Neural cell (in vitro differentiated cells): ENCODE measurements at regions not wholly inside any gene's neighbourhood (a gene's known extent, or its start where the extent isn't known, plus 50 kb on each side); places are given as distances from the start of the nearest gene placed in this dataset.

ENCODE experiments used
- H2AFZ ChIP-seq: fragments of 200-600, 300-800 bp; sonication (generic), shearing (Covaris generic); 2 replicates; pipeline ENCODE4 v1.6.0; 2014; ENCODE audit warnings: low read depth, mild to moderate bottlenecking, antibody characterized with exemption, low read length, moderate library complexity
- H3F3A ChIP-seq: fragments of 200-600 bp; shearing (Covaris generic); 2 replicates; pipeline ENCODE4 v1.6.1; 2016; ENCODE audit warnings: mild to moderate bottlenecking, moderate library complexity, mixed read lengths, antibody characterized with exemption, low read length; ENCODE audit not compliant: insufficient read depth, poor library complexity, severe bottlenecking
- H3K27ac ChIP-seq: fragments of 200-600, 300-800 bp; sonication (generic), shearing (Covaris generic); 2 replicates; pipeline ENCODE4 v1.5.1; 2014; ENCODE audit warnings: mild to moderate bottlenecking, low read length, moderate library complexity
- H3K27me3 ChIP-seq: fragments of 300-800, 200-600 bp; sonication (generic), shearing (Covaris generic); 2 replicates; pipeline ENCODE4 v1.6.0; 2014; ENCODE audit warnings: mild to moderate bottlenecking, low read depth, low read length, moderate library complexity; ENCODE audit not compliant: insufficient read depth
- H3K36me3 ChIP-seq: fragments of 300-800, 200-600 bp; sonication (generic), shearing (Covaris generic); 2 replicates; pipeline ENCODE4 v1.5.1; 2014; ENCODE audit warnings: mild to moderate bottlenecking, antibody characterized with exemption, low read length, moderate library complexity; ENCODE audit not compliant: insufficient read depth
- H3K4me2 ChIP-seq: fragments of 300-800, 200-600 bp; sonication (generic), shearing (Covaris generic); 2 replicates; pipeline ENCODE4 v1.6.0; 2014; ENCODE audit warnings: mild to moderate bottlenecking, low read length
- H3K4me3 ChIP-seq: fragments of 300-800, 200-600 bp; sonication (generic), shearing (Covaris generic); 2 replicates; pipeline ENCODE4 v1.5.1; 2014; ENCODE audit warnings: mild to moderate bottlenecking, low read length, moderate library complexity
- H3K79me2 ChIP-seq: fragments of 200-600 bp; shearing (Covaris generic); replicated peaks from 2 replicates; pipeline ENCODE4 v1.6.0; 2014; ENCODE audit warnings: mild to moderate bottlenecking, low read length, moderate library complexity; ENCODE audit not compliant: insufficient read depth
- H3K9ac ChIP-seq: fragments of 300-800, 200-600 bp; sonication (generic), shearing (Covaris generic); 2 replicates; pipeline ENCODE4 v1.6.1; 2016; ENCODE audit warnings: mild to moderate bottlenecking, low read length, mixed read lengths
- H3K9me2 ChIP-seq: fragments of 200-600 bp; shearing (Covaris generic); 2 replicates; pipeline ENCODE4 v1.6.1; 2016; ENCODE audit warnings: mild to moderate bottlenecking, low read length, mixed read lengths; ENCODE audit not compliant: insufficient read depth
- H3K9me3 ChIP-seq: fragments of 200-600, 300-800 bp; sonication (generic), shearing (Covaris generic); 2 replicates; pipeline ENCODE4 v1.6.1; 2016; ENCODE audit warnings: mild to moderate bottlenecking, mixed run types, low read length, moderate library complexity, mixed read lengths
- H4K20me1 ChIP-seq: fragments of 200-600 bp; shearing (Covaris generic); 2 replicates; pipeline ENCODE4 v1.6.1; 2016; ENCODE audit warnings: mild to moderate bottlenecking, mixed run types; ENCODE audit not compliant: insufficient read depth
- EP300 ChIP-seq: fragments of 450-650 bp; conservative IDR thresholded peaks from 2 replicates; pipeline ENCODE4 v1.6.1; 2014; ENCODE audit warnings: antibody characterized with exemption, mild to moderate bottlenecking, moderate library complexity; ENCODE audit not compliant: poor library complexity, severe bottlenecking
- EZH2 ChIP-seq: fragments of 200-600, 300-800 bp; shearing (Covaris generic), sonication (generic); IDR thresholded peaks from 2 replicates; pipeline ENCODE4 v1.6.1; 2014; ENCODE audit warnings: antibody characterized with exemption, low read length, borderline replicate concordance, mild to moderate bottlenecking; ENCODE audit not compliant: insufficient read depth, poor library complexity, severe bottlenecking
- MXI1 ChIP-seq: fragments of 450-650 bp; conservative IDR thresholded peaks from 2 replicates; pipeline ENCODE4 v1.6.1; 2014; ENCODE audit warnings: antibody characterized with exemption, mild to moderate bottlenecking; ENCODE audit not compliant: poor library complexity, severe bottlenecking
- POLR2AphosphoS5 ChIP-seq: IDR thresholded peaks from 2 replicates; pipeline ENCODE4 v1.6.1; 2012
- RAD21 ChIP-seq: fragments of 450-650 bp; conservative IDR thresholded peaks from 2 replicates; pipeline ENCODE4 v1.6.1; 2014; ENCODE audit warnings: antibody characterized with exemption, mild to moderate bottlenecking, moderate library complexity
- SMC3 ChIP-seq: fragments of 450-650 bp; conservative IDR thresholded peaks from 2 replicates; pipeline ENCODE4 v1.6.1; 2014; ENCODE audit warnings: antibody characterized with exemption, mild to moderate bottlenecking, moderate library complexity; ENCODE audit not compliant: poor library complexity
- TAF1 ChIP-seq: IDR thresholded peaks from 2 replicates; pipeline ENCODE4 v1.6.1; 2012; ENCODE audit warnings: low read depth
- TF ChIP-seq, protein P1 (sequence below): IDR thresholded peaks from 2 replicates; pipeline ENCODE4 v1.6.1; 2012; ENCODE audit warnings: borderline replicate concordance
- TF ChIP-seq, protein P2 (sequence below): fragments of 450-650 bp; IDR thresholded peaks from 2 replicates; pipeline ENCODE4 v1.5.1; 2014; ENCODE audit warnings: antibody characterized with exemption, mild to moderate bottlenecking, moderate library complexity; ENCODE audit not compliant: poor library complexity, severe bottlenecking

DNA sequence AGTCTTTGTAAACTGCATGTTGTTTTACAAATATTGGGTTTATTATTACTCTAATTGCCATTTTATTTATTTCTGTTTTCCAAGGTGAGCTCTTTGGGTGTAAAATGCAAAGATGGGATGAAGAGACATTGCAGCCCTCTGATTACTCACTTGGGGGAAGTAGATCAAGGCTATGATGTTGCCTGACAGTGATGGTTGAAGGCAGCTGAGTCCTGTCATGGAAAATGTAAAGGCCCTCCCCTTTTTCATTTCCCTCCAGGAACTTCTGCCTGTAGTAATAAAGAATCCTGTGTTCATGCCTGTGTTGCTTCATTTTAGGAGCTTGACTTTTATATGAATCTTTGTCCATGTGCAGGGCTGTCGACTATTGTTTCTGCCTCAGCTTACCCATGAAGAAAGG lies 605.4 kb upstream of the CLINT1 start:
- Histone ChIP-seq H3K27ac (no peak overlapping the region), H4K20me1 (no peaks in the 10 kb centered on the region), H3K27me3 (no peaks in the 10 kb centered on the region), H3K4me3 (no peak overlapping the region), H3F3A (no peaks in the 10 kb centered on the region), H3K36me3 (no peaks in the 10 kb centered on the region), H3K9me3 (no peaks in the 10 kb centered on the region), H3K79me2 (no peaks in the 10 kb centered on the region), H3K4me2 (no peak overlapping the region), H3K9ac (no peak overlapping the region), H3K9me2 (no peaks in the 10 kb centered on the region), H2AFZ (no peak overlapping the region)
- no peak for TF ChIP-seq RAD21
- no peak for TF ChIP-seq EP300
- no peak for TF ChIP-seq EZH2
- TF ChIP-seq TAF1, result no peak
- TF ChIP-seq MXI1, result no peak
- TF ChIP-seq, protein P1, sequence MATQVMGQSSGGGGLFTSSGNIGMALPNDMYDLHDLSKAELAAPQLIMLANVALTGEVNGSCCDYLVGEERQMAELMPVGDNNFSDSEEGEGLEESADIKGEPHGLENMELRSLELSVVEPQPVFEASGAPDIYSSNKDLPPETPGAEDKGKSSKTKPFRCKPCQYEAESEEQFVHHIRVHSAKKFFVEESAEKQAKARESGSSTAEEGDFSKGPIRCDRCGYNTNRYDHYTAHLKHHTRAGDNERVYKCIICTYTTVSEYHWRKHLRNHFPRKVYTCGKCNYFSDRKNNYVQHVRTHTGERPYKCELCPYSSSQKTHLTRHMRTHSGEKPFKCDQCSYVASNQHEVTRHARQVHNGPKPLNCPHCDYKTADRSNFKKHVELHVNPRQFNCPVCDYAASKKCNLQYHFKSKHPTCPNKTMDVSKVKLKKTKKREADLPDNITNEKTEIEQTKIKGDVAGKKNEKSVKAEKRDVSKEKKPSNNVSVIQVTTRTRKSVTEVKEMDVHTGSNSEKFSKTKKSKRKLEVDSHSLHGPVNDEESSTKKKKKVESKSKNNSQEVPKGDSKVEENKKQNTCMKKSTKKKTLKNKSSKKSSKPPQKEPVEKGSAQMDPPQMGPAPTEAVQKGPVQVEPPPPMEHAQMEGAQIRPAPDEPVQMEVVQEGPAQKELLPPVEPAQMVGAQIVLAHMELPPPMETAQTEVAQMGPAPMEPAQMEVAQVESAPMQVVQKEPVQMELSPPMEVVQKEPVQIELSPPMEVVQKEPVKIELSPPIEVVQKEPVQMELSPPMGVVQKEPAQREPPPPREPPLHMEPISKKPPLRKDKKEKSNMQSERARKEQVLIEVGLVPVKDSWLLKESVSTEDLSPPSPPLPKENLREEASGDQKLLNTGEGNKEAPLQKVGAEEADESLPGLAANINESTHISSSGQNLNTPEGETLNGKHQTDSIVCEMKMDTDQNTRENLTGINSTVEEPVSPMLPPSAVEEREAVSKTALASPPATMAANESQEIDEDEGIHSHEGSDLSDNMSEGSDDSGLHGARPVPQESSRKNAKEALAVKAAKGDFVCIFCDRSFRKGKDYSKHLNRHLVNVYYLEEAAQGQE, result no peak
- TF ChIP-seq SMC3, result no peak
- TF ChIP-seq, protein P2, sequence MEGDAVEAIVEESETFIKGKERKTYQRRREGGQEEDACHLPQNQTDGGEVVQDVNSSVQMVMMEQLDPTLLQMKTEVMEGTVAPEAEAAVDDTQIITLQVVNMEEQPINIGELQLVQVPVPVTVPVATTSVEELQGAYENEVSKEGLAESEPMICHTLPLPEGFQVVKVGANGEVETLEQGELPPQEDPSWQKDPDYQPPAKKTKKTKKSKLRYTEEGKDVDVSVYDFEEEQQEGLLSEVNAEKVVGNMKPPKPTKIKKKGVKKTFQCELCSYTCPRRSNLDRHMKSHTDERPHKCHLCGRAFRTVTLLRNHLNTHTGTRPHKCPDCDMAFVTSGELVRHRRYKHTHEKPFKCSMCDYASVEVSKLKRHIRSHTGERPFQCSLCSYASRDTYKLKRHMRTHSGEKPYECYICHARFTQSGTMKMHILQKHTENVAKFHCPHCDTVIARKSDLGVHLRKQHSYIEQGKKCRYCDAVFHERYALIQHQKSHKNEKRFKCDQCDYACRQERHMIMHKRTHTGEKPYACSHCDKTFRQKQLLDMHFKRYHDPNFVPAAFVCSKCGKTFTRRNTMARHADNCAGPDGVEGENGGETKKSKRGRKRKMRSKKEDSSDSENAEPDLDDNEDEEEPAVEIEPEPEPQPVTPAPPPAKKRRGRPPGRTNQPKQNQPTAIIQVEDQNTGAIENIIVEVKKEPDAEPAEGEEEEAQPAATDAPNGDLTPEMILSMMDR, result no peak
- no peak for TF ChIP-seq POLR2AphosphoS5

GRCh38 chr5:158463938-158464337 lies 605.0 kb upstream of the CLINT1 start:
- H3K4me2 ChIP-seq, result no peak overlapping the region
- no peak overlapping the region for H2AFZ ChIP-seq

GRCh38 chr5:158463188-158463587 lies 604.2 kb upstream of the CLINT1 start:
- no peaks in the 10 kb centered on the region for H3K27me3 ChIP-seq
- no peaks in the 10 kb centered on the region for H3F3A ChIP-seq
- no peaks in the 10 kb centered on the region for H4K20me1 ChIP-seq
- H3K4me3 ChIP-seq, result no peak overlapping the region
- H3K27ac ChIP-seq, result no peak overlapping the region
- H3K36me3 ChIP-seq, result no peaks in the 10 kb centered on the region
- H3K79me2 ChIP-seq, result no peaks in the 10 kb centered on the region
- no peak overlapping the region for H3K9ac ChIP-seq
- H3K4me2 ChIP-seq, result no peak overlapping the region
- H2AFZ ChIP-seq, result no peak overlapping the region
- H3K9me2 ChIP-seq, result no peaks in the 10 kb centered on the region
- TF ChIP-seq POLR2AphosphoS5 (no peak), TAF1 (no peak), SMC3 (no peak), MXI1 (no peak), EP300 (no peak), RAD21 (no peak)
- TF ChIP-seq, protein P2, result no peak
- TF ChIP-seq, protein P1, result no peak
- H3K9me3 ChIP-seq, result no peaks in the 10 kb centered on the region

More at GRCh38 chr5:158463938-158464337, 605.0 kb upstream of the CLINT1 start:
- no peaks in the 10 kb centered on the region for H3K79me2 ChIP-seq
- TF ChIP-seq EZH2, result no peak
- H3K27me3 ChIP-seq, result no peaks in the 10 kb centered on the region
- H3K4me3 ChIP-seq, result no peak overlapping the region
- H4K20me1 ChIP-seq, result no peaks in the 10 kb centered on the region
- no peaks in the 10 kb centered on the region for H3K9me3 ChIP-seq
- no peak overlapping the region for H3K9ac ChIP-seq
- H3F3A ChIP-seq, result no peaks in the 10 kb centered on the region
- H3K27ac ChIP-seq, result no peak overlapping the region
- no peaks in the 10 kb centered on the region for H3K36me3 ChIP-seq
- H3K9me2 ChIP-seq, result no peaks in the 10 kb centered on the region
